SHP77 treated with DMSO at 0.1 percent for 48 hours (cell line): ENCODE measurements at regions not wholly inside any gene's neighbourhood (a gene's known extent, or its start where the extent isn't known, plus 50 kb on each side); places are given as distances from the start of the nearest gene placed in this dataset.

ENCODE experiments used
- DNase-seq: peaks from one replicate; lab custom pipeline; 2025; lab: John Stamatoyannopoulos, UW

GRCh38 chr5:54852007-54852406 is 133.4 kb downstream of the ESM1 start:
- no peak for DNase-seq

GRCh38 chr5:54851449-54851848 is 133.9 kb downstream of the ESM1 start:
- no peak for DNase-seq

- DNase-seq: no peak
Observed at GRCh38 chr5:54848581-54848980, 136.8 kb downstream of the ESM1 start.

- no peak for DNase-seq
Observed at GRCh38 chr5:54845567-54845941, 139.8 kb downstream of the ESM1 start.

GRCh38 chr5:54844905-54845566 is 140.4 kb downstream of the ESM1 start:
- DNase-seq: peak; percentile 8

- no peak for DNase-seq
Observed at GRCh38 chr5:54844266-54844665, 141.1 kb downstream of the ESM1 start.

- no peak for DNase-seq
Observed at GRCh38 chr5:54841481-54841880, 143.9 kb downstream of the ESM1 start.

GRCh38 chr5:54838843-54839242 is 146.6 kb downstream of the ESM1 start:
- no peak for DNase-seq

- DNase-seq: no peak
Observed at GRCh38 chr5:54837981-54838380, 147.4 kb downstream of the ESM1 start.

- DNase-seq: no peak
Observed at GRCh38 chr5:54837093-54837492, 148.3 kb downstream of the ESM1 start.

GRCh38 chr5:54835647-54836046 is 149.7 kb downstream of the ESM1 start:
- DNase-seq: no peak

GRCh38 chr5:54834121-54834842 is 151.1 kb downstream of the ESM1 start:
- DNase-seq: no peak

GRCh38 chr5:54833590-54833989 is 151.8 kb downstream of the ESM1 start:
- DNase-seq: no peak

GRCh38 chr5:54832858-54833257 is 152.5 kb downstream of the ESM1 start:
- no peak for DNase-seq

GRCh38 chr5:54832045-54832444 is 153.3 kb downstream of the ESM1 start:
- DNase-seq: no peak

- DNase-seq: no peak
Observed at GRCh38 chr5:54831233-54831632, 154.2 kb downstream of the ESM1 start.

- no peak for DNase-seq
Observed at GRCh38 chr5:54829676-54830535, 155.5 kb downstream of the ESM1 start.

GRCh38 chr5:54829102-54829501 is 156.3 kb downstream of the ESM1 start:
- DNase-seq: no peak

GRCh38 chr5:54828151-54828550 is 157.2 kb downstream of the ESM1 start:
- DNase-seq: no peak

GRCh38 chr5:54825005-54825404 is 160.4 kb downstream of the ESM1 start:
- DNase-seq: no peak

GRCh38 chr5:54823006-54823405 is 162.4 kb downstream of the ESM1 start:
- no peak for DNase-seq

- no peak for DNase-seq
Observed at GRCh38 chr5:54822324-54822687, 163.1 kb downstream of the ESM1 start.
